GM12874 (cell line): ENCODE measurements at regions not wholly inside any gene's neighbourhood (a gene's known extent, or its start where the extent isn't known, plus 50 kb on each side); places are given as distances from the start of the nearest gene placed in this dataset.

Experiments used
- TF ChIP-seq, protein P1 (sequence below): IDR thresholded peaks from 2 replicates; pipeline ENCODE4 v1.5.1; 2011; ENCODE audit warnings: low read depth, mild to moderate bottlenecking, control low read depth, low read length, moderate library complexity; ENCODE audit not compliant: insufficient read depth

DNA sequence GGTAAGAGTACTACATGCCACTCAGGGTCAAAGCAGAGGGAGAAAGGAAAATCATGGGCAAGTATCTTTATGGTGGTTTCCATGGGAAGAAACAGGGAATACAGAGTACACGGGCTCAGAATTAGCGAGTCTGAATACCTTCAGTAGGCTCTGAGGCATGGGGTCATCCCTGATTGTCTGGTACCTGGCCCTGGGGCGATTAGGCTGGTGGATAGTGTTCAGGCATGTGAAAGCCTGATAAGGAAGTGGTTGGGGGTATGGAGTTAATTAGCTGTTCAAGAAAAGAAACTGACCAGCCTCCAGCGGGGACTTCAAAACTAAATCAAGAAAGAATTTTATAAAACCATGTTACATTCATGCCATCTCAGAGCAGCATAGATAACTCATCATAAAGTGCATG lies 518.8 kb downstream of the RAB28 start:
- TF ChIP-seq, protein P1, sequence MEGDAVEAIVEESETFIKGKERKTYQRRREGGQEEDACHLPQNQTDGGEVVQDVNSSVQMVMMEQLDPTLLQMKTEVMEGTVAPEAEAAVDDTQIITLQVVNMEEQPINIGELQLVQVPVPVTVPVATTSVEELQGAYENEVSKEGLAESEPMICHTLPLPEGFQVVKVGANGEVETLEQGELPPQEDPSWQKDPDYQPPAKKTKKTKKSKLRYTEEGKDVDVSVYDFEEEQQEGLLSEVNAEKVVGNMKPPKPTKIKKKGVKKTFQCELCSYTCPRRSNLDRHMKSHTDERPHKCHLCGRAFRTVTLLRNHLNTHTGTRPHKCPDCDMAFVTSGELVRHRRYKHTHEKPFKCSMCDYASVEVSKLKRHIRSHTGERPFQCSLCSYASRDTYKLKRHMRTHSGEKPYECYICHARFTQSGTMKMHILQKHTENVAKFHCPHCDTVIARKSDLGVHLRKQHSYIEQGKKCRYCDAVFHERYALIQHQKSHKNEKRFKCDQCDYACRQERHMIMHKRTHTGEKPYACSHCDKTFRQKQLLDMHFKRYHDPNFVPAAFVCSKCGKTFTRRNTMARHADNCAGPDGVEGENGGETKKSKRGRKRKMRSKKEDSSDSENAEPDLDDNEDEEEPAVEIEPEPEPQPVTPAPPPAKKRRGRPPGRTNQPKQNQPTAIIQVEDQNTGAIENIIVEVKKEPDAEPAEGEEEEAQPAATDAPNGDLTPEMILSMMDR: no peak

DNA sequence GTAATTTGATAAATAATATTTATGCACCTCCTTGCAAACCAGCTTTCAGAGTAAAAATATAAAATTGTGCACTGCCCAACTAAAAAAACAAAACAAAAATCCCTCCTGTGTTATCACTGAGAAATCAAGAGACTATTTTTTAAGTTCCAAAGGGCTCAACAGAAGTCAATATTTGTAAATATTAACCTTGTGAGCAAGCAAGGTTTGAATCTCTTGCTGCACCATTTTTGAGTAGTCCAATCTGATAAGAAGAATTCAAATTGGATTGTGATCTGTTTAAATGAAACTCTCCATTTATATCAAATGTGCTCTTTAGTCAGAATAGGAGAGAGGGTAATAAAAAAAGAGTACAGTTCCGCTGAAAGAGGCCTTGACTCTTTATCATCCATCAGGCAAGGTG lies 520.2 kb downstream of the RAB28 start:
- TF ChIP-seq, protein P1: no peak

DNA sequence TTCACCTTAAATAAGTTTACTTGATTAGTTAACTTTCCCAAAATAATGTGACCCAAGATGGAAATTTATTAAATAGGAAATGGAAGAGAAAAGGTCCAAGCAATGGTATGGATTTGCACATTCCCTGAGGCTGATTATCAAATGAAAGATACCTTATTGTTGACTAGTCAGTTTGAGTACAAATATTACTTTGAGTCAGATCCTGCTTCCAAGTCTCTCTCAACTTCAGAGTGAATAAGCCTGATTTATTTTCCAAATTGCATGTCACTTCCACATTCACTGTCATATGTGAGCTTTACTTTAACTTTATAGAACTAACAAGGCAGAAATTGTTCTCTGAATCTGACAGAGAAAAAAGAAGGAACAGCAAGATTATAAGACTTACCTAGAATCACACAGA lies 520.8 kb downstream of the RAB28 start:
- TF ChIP-seq, protein P1: no peak

DNA sequence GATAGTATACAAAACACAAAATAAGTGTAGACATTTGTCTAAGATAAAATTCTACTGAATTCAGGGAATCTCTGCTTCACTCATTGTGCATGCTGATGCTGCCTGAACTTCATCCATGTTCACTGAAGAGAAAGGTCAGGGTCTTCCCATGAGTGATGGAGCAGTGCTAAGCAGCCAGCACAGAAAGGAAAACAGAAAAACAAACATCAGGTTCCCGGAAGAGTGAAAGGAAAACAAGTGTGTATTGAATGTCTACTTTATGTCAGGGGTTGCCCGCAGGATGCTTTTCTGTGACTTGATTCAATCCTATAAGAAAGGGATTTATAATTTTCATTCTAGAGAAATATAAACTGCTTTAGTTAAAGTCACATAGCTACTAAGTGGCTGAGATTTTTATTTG lies 522.4 kb downstream of the RAB28 start:
- TF ChIP-seq, protein P1: no peak

DNA sequence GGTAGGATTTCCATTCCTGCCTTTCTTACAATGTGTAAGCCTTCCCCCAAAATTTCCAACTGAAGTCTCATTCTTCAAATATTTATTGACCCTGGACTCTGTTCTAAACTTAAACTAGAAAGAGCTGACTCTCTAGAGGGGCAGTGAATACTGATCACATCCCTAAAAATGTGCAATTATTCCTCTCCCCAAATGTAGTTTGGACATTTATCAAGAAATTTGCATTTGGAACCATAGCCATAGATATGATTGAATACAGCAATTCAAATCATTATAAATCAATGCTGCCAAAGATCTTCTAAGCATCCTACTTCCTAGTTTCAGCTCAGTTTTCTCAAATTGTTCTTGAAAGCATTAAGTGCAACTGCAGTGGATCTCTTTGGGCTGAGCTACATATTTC lies 525.7 kb downstream of the RAB28 start:
- TF ChIP-seq, protein P1: no peak

DNA sequence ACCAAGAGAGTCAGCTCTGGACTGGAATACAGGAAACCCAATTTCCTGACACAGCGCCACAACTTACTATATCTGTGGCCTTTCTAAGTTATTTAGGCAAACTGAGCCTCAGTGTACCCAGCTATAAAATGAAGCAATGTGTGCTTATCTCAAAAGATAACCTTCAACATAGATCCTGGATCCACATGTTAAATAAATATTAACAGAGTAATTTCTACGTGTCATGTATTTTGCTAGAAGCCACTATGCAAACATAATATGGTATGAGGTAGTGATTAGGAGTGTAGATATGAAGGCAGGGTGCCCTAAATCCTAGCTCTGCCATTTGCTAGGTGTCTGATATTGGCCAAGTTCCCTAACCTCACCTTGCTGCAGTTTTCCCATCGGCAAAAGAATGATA lies 527.0 kb downstream of the RAB28 start:
- TF ChIP-seq, protein P1: no peak

DNA sequence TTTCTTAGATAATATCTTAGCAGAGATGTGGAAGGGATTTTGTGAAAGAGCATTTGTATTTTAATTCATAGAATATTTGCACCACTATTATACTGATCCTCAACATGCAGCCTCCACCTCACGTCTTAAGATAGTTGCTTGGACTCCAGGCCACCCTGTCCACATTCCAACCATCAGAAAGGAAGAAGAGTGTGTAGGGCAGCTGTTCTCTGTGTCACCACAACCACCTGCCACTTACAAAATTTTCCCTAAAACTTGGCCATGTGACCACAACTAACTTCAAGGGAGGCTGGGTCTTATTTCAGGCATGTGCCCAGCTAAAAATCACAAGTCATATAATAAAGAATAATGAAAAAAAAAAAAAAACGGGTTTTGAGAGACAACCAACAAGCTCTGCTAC lies 528.1 kb downstream of the RAB28 start:
- TF ChIP-seq, protein P1: no peak
